Left ventricle myocardium superior (tissue), 1 donor: ENCODE measurements at regions not wholly inside any gene's neighbourhood (a gene's known extent, or its start where the extent isn't known, plus 50 kb on each side); places are given as distances from the start of the nearest gene placed in this dataset.

Experiments used
- ATAC-seq: fragments of 200-7000 bp; cut with Tn5 transposase; one replicate; pipeline ENCODE4 v1.9.1; 2020; ENCODE audit warnings: mild to moderate bottlenecking, moderate library complexity
- DNase-seq: peaks from one replicate; pipeline ENCODE4 v3.0.0-alpha.2; 2020
- intact Hi-C: fragments of 100-400 bp; cut with micrococcal nuclease; formaldehyde crosslinking; loops from one replicate; pipeline ENCODE4 v1.11.0; 2022
- donor health status: DM: no; HTN: yes; CAD: no; lungs with severe emphysema.

DNA sequence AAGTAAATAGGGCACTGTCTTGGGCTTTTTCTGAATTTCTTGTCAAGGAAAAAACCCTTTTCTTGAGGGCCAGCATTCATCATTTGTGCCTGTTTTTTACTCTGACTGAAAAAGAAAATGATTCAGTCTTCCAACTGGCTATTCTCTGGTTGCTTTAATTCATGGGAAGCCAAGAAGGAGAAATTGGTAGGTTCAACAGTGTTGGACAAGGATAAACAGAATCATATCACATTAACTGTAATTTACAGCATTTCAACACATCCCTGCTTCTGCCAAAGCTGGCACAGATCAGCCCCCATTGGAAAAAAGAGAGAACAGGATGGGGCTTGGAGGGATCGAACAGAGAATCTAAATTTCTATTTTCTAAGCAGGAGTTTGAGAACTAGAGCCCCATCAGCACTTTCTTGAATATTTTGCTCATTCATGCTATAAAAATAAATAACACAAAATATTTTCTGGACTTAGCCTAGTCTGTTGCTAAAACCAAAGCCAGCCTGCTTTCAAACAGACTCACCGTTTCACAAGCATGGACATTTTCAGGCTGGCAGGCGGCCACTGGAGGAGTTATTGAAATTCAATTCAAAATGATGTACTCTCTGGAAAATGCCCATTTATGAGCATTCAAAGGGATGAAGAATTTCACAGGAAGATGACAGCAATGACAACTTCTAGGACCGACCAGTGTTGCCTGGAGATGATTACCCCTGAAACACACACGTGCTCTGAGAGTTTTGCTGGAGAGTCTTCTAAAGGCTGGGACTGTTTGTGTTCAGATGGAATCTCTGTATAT is 181.2 kb downstream of the WNT5A start:
- DNase-seq (peak; percentile 32), ATAC-seq (no peak)
- intact Hi-C loops: no loop called here

DNA sequence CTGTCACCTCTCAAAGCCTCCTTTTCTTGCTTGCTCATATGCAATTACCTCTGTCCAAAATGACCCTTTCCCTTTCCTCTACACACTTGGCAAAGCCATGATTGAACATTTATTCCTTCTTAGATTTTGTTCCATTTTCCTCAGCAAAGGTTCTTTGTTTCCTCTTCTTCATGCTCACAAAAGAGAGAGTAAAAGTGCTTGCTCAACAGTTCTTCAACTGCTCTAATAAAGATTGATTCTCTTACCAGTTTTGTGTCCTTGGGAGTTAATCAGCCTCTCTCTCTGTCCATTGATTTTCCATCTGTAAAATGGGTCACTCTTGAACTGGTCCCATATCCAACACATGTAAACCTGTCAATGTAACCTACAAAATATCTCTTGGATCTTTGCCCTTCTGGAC is 186.4 kb downstream of the WNT5A start:
- no peak for ATAC-seq
- DNase-seq: no peak
- intact Hi-C loops: no loop called here

DNA sequence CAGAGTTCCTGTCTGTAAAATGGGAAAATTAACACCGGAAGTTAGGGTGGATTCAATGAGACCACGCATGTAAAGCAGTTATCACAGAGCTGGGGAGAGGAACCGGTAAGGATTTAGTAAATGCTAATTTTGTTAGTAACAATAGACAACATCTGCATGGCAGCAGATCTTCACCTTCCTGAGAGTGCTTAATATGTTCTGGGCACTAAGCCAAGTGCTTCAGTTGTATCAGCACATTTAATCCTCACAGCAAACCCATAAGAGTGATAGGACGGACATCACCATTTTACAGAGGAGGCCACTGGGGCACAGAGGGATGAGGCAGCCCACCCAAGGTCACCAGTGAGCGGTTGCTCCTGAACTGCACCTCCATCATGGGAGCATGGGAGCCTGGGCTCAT is 189.4 kb downstream of the WNT5A start:
- intact Hi-C loops: no loop called here
- DNase-seq (no peak), ATAC-seq (no peak)

DNA sequence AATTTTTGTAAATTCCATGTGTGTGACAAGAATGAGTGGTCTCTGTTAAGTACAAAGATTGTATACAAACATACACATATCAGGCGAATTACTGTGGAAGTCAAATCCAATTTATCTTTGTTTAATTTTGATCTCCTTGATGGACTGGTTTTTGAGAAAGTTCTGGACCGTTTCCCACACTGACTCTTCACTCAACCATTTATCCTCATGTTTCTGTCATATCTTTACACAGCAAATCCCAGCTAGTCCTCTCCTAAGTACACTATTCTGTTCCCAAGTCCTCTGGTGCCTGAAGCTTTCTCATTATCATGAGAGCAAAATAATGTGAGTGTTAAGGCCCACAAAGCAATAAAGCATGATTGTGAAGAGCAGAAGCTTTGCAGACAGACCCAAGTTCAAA is 189.9 kb downstream of the WNT5A start:
- ATAC-seq (no peak), DNase-seq (no peak)
- intact Hi-C loops: no loop called here

DNA sequence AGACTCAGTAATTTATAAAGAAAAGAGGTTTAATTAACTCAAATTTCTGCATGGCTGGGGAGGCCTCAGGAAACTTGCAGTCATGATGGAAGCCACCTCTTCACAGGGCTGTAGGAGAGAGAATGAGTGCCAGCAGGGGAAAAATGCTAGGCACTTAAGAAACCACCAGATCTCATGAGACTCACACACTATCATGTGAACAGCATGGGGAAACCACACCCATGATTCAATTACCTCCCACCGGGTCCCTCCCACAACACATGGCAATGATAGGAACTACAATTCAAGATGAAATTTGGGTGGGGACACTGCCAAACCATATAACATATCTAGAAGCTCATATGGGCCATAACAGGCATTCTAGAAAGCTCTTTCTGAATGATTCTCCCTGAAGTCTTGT is 190.3 kb downstream of the WNT5A start:
- intact Hi-C loops: no loop called here
- ATAC-seq: no peak
- no peak for DNase-seq

DNA sequence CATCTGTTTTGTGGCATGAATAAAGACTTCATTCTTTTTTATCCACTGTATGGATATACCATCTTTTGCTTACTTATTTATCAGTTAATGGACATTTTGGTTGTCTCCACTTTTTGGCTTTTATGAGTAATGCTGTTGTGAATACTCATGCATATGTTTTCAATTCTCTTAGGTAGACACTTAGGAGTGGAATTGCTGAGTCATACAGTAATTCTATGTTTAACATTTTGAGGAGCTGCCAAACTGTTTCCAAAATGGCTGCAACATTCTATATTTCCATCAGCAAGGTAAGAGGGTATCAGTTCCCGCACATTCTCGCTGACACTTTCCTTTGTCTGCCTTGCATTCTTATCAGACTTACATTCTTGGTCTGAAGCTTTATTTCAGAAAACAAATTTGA is 191.1 kb downstream of the WNT5A start:
- ATAC-seq: no peak
- intact Hi-C loops: no loop called here
- DNase-seq: no peak

DNA sequence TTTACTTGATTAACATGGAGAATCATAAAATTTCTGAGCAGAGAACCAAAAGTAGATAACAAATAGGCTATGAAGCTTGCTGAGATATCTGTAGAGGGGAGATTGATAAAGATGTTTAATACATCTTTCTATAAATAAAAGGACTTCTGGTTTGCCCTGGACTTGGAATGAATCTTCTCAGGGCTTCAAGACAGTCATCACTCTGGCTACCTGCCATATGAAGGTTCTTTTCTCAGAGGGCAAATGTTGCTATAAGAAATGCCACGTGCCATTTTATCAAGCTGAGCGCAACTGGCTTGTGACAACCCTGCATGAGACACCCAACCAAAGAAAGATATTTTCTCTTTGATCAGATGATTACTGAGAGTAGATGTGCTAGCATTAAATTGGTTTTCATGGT is 192.5 kb downstream of the WNT5A start:
- ATAC-seq: no peak
- DNase-seq: no peak
- intact Hi-C loops: no loop called here

DNA sequence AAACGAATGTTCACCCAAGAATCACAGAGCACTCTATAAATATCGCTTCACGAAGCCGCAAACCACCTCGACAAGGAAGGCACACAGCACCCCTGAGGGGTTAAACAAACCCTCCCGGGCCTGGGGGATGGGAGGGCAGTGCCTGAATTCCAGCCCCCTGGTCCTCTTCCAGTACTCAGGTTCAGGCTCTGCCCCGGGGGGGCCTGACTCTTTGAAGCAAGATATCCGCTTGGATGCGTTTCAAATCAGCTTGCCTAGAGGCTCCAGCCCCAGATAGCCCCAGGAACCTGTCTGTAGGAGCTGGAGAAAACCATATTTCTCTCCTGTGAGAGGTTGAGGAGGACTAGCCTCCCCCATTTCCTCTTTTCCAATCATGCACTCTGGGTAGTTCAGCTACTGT is 194.7 kb downstream of the WNT5A start:
- ATAC-seq (peak; percentile 54), DNase-seq (peak; percentile 27)
- intact Hi-C loops: no loop called here

DNA sequence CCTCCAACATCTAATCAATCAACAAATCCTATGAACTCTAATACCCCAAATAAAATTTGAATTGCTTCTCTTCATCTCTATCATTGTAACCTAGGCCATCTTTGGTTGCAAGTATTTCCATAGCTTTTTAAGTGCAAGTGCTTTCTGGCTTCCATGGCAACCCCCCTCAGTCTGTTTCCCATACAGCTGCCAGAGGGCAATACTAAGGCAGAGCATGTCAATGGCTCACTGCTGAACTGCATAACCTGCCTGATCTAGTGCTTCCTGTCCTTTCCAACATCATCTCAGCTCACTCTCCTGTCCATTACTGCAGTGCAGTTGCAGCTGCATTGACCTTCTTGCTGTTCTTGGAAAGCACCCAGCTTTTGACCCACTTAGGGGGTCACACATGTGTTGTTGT is 198.4 kb downstream of the WNT5A start:
- intact Hi-C loops: no loop called here
- DNase-seq: no peak
- no peak for ATAC-seq

DNA sequence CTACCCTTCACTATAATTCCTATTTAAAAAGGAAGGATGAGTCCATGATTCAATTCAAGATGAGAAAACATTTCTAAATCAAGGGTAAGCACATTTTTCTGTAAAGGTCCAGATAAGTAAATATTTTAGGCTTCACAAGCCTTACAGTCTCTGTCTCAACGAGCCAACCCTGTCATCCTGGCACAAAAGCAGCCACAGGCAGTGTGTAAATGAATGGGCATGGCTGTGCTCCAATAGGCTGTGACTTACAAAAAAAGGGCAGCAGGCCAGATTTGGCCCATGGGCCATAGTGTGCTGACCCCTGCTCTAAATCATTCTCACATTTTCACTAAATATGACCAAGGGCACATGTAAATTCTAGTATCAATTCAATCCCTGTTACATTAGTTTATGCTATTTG is 200.4 kb downstream of the WNT5A start:
- ATAC-seq (peak; percentile 57), DNase-seq (no peak)
- intact Hi-C loops: no loop called here

DNA sequence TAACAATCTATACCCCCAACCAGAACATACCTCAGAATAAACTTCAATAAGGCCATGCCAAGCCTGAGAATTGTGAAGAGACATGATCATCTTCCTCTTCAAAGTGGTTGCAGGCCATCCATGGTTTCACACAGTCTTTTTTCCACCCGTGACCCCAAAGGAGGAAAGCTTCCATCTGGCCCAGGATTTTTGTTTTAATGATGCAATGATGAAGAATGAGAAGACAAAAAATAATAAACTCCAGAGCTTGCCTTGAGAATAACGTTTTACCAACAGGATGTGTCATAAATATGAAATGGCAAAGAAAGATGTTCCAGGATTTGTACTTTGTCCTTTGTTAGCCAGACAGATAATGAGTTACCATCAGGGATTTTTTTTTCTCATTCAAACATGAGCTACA is 201.9 kb downstream of the WNT5A start:
- ATAC-seq (no peak), DNase-seq (no peak)
- intact Hi-C loops: no loop called here

DNA sequence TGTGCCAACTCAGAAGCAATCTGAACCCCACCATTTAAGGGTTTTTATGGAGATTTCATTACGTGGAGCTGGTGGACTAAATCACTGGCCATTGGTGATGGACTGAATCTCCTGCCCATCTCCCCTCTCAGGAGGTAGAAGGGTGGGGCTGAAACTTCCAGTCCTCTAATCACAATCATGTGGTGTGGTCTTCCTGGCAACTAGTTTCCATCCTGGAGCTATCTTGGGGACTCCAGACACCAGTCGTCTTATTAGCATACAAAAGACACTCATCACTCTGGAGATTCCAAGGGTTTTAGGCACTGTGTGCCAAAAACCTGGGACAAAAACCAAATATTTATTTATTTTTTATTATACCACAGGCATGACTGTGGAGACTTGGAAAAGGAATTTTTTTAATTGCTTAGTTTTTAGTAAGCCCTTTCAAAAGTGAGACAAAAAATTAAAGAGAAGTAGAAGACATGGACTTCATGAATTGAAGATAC is 203.6 kb downstream of the WNT5A start:
- ATAC-seq (no peak), DNase-seq (no peak)
- intact Hi-C loops: no loop called here

DNA sequence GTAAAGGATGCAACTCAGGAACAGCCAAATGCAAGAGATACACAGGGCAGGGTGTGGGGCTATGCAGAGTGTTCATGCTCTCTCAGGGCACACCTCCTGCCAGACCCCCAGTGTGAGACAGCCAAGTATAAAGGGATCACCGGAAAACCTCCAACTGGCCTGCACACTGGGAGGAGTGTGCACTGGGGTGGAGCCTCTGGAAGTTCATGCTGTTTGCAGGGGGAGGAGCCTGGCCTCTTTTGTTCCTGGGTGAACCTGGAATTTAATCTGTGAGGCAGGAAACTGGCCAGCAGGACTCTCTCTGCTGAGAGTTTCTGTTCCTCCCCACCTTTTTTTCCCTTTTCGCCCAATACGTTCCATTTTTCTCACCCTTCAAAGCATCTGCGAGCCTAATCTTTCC is 204.1 kb downstream of the WNT5A start:
- intact Hi-C loops: no loop called here
- DNase-seq: no peak
- no peak for ATAC-seq

DNA sequence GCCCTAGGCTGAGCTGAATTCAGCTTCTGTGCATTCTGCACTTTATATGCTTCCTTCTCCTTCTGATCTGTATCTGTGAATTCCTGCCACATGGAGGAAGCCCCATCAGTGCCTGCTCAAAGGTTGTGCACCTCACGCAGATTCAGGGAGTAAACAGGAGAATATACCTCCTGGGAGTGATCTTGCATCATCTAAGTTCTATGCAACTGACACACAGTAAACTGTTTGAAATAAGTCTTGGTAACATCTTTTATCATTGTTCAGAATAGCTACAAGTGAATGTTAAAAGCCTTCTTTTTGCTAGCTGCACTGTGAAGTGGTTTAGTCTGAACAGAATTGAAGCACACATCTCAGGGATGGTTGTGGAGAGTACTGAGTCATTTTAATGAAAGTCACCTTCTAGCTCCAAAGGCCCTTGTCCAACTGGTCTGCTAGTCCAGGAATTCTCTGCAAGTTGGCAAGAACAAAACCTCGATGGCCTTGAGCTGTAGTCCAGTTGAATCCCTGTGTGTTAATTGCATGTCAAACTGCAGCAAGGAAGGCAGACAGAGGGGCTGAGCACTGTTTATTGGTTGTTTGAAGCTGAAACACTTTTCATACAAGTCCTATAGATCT is 215.0 kb downstream of the WNT5A start:
- ATAC-seq: no peak
- intact Hi-C loops: no loop called here

DNA sequence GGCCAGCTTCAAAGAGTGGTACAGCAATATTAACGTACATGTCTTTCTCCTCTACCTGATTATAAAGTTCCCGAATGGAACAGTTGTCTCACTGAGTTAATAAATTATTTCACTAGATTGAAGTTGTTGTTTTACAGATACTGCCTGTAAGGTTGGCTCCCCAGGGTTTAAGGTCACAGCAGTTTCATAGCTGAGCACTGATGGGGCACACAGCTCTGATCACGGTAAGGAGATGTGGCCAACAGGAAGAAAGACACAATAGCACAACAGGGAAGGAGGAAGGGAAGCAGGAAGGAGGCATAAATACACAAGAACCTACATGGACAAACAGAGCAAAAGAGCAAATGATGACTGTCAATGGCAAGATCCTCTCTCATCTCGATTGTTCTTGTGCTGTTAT is 215.6 kb downstream of the WNT5A start:
- intact Hi-C loops: no loop called here
- no peak for DNase-seq

More for the DNA sequence above, 215.0 kb downstream of the WNT5A start:
- DNase-seq: no peak

DNA sequence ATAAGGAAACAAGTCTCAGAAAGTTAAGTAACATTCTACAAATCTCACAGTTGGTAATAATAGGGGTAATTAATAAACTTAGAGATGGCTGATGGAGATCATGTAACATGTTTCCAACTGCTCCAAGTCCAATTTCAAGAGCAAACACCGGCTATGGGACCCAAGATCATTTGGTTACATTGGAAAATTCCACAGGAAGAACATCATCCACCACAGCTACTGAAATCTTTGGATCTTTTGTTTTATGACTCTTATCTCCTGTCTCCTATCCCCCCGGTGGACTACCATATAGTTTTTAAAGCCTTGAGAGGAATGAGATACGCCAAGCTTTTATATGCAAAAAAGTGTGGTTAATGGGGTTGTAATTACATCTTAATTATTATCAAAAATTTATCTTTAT is 216.1 kb downstream of the WNT5A start:
- DNase-seq (no peak), ATAC-seq (no peak)
- intact Hi-C loops: no loop called here

More for the DNA sequence above, 215.6 kb downstream of the WNT5A start:
- ATAC-seq: no peak

DNA sequence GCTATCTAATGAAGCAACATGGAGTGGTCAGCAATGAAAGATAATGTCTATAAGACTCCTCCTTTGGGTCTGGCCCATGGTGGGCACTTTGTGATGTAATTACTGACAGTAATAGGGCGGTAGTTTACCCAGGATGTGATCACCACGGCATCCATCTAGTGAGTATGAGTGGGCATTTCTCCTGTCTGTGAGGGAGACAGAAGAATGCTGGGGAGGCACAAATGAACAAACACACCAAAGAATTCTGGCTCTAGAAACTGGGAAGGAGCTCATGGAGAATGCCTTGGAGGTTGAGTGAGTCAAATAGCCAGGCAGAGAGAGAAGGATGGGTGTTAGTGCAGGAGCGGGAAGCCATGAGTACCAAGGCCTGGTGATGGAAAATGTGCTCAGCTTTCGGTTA is 217.5 kb downstream of the WNT5A start:
- intact Hi-C loops: no loop called here
- DNase-seq (no peak), ATAC-seq (no peak)

DNA sequence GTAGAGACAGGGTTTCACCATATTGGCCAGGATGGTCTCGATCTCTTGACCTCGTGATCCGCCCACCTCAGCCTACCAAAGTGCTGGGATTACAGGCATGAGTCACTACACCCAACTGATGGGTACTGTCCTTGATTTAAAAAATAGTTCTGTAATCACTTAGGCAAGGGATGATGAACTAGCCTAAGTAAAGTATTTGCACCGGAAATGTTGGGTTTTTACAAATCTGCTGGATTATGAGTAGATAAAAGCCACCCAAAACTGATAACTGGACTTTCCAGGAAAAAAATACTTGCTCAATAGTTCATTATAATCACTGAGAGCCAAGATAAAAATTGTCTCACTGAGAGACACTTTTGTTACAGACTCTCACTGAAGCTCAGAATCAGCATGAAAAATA is 218.0 kb downstream of the WNT5A start:
- no peak for ATAC-seq
- intact Hi-C loops: no loop called here
- DNase-seq: no peak

DNA sequence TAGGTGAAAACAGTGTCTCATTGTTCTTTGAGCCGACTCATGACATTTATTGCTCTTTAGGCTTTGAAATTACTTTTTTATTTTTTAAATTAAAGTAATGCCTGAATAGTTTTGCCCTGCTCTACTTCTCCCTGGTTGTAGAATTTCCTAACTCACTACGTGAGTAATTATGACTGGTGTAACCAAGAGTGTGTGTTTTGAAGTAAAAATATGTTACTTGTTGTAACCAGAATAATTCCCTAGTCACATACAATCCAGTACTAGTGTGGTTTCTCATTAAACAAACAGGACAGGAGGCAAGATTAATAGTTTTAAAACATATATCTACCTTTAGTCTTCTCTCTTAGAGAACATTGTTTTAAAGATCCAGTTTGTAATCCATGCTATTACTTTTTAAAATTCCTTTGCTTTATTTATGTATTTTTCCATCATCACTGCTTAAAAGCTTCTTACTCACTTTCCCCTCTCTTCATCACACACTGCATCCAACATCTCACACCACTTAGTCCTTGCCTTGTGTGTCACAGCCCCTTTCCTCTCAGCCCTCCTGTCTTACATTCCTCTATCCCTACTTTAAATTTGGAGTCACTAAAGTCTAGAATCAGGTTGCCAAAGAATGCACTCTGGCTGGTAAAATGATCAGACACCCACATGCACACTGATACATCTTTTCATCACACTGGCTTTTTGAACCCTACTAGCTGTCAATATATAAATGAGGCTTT is 219.7 kb downstream of the WNT5A start:
- DNase-seq (no peak), ATAC-seq (no peak)
- intact Hi-C loops: no loop called here

DNA sequence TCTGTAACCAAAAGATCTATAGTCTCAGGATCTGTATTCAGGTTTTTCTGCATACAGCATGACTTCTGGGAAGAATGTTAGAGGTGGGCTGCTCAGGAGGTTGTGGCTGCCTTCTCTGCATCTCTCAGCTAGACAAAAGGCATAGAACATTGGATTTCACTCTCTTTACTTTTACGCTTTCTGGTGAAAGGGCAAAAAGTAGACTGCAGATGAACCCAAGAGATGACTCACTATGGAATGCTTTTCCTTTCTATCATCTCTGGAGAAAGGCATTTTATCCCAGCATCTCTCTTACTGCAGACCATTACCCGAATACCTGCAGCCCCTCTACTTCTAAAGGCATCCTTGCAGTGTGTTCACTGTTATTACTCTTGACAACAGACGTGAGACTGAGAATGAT is 222.2 kb downstream of the WNT5A start:
- no peak for ATAC-seq

More for the DNA sequence above, 222.2 kb downstream of the WNT5A start:
- DNase-seq: no peak
- intact Hi-C loops: no loop called here
